ENCODE measurements at regions not wholly inside any gene's neighbourhood (a gene's known extent, or its start where the extent isn't known, plus 50 kb on each side); places are given as distances from the start of the nearest gene placed in this dataset.
A peak's percentile ranks its signal among the peaks of the same experiment; 100 is the strongest.

DNA sequence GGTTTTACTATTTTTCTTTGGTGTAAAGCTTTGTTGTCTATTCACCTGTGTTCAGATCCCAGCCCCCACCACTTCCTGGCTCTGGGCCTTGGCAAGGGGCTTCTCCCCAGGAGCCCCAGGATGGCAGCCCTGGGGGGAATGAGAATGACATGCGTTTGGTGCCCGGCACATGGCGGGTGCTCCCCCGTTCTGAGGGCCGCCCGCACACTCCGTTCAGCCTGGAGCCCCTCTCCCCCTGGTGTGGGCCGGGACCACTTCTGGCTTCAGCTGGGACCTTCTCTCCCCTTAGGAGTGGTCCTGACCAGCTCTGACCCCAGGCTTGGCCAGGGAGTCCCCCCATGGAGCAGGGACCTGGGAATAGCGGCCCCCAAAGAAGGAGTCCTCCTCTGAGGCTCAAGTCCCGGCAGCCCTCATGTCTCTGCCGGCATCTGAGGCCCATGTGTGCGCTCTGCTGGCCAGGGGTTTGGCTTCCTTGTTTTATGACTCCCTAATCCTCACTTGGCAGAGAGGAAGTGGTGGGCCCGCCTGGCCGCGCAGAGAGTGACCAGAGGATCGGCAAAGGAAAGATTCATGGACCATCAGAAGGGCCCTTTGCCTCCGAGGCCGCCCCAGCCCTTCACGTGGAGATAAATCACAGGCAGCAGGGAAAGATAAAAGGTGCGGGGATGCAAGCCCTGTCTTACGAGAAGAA lies 57.0 kb upstream of the LMX1B start:
- TF ChIP-seq EP300 (IDR thresholded peaks at IDR 0.05; ENCODE audit: borderline replicate concordance) (no peak), EGR1 (IDR thresholded peaks at IDR 0.05) (no peak), ZBTB7A (IDR thresholded peaks at IDR 0.05; ENCODE audit: low read depth) (no peak), TEAD4 (IDR thresholded peaks at IDR 0.05) (no peak)

DNA sequence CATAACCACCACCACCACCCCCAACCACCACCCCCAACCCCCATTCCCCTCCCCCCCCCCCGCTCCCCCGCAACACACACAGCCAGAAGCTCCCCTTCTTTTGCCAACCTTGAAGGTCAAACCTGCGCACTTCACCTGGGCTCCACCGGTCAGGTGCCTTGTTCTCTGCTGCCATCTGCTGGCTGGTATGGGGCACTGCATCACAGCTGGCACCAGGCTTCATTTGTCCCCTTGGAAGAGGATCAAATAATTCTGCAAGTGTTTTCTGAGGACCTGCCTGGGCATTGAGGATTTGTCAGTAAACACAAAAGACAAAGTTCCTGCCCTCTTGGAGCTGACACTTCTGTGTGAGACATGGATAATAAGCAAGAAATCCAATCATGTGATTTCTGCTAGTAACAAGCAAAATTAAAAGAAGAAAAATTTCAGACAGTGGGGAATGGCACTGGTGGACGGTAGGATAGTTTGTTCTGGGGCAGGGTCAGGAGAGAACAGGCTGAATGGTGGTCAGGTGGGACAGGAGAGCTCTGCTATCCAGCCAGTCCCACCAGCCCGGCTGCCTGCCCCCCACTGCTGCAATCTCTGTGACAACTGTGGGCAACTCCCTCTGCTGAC lies 55.6 kb upstream of the LMX1B start:
- TF ChIP-seq TAF1 (IDR thresholded peaks at IDR 0.05; ENCODE audit: low read depth) (no peak), EGR1 (IDR thresholded peaks at IDR 0.05) (no peak), RAD21 (IDR thresholded peaks at IDR 0.05; ENCODE audit: low read depth) (peak; percentile 95), TEAD4 (IDR thresholded peaks at IDR 0.05) (peak; percentile 90)
- TF ChIP-seq, protein P1, sequence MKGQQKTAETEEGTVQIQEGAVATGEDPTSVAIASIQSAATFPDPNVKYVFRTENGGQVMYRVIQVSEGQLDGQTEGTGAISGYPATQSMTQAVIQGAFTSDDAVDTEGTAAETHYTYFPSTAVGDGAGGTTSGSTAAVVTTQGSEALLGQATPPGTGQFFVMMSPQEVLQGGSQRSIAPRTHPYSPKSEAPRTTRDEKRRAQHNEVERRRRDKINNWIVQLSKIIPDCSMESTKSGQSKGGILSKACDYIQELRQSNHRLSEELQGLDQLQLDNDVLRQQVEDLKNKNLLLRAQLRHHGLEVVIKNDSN (IDR thresholded peaks at IDR 0.05), result peak; percentile 57

DNA sequence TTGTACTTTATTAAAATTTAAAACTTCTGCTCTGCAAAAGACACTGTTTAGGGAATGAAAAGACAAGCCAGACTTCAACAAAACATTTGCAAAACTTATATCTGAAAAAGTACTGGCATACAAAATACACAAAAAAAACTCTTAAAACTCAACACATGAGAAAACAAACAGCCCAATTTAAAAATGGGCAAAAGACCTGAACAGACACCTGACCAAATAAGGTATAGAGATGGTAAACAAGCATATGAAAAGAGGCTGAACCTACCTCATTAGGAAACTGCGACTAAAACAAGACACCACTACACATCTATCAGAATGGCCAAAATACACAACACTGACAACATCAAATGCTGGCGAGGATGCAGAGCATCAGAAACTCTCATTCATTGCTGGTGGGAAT lies 54.4 kb upstream of the LMX1B start:
- TF ChIP-seq CREB1 (IDR thresholded peaks at IDR 0.05; ENCODE audit: low read depth), result no peak
- TF ChIP-seq FOXM1 (IDR thresholded peaks at IDR 0.05; ENCODE audit: borderline replicate concordance, low read depth), result no peak
- TF ChIP-seq YY1 (IDR thresholded peaks at IDR 0.05; ENCODE audit: low read depth), result no peak
- no peak for TF ChIP-seq CEBPB (IDR thresholded peaks at IDR 0.05)
- no peak for TF ChIP-seq TCF12 (IDR thresholded peaks at IDR 0.05; ENCODE audit: low read depth)
- TF ChIP-seq, protein P2, sequence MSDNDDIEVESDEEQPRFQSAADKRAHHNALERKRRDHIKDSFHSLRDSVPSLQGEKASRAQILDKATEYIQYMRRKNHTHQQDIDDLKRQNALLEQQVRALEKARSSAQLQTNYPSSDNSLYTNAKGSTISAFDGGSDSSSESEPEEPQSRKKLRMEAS (IDR thresholded peaks at IDR 0.05), result no peak
- TF ChIP-seq, protein P1 (IDR thresholded peaks at IDR 0.05), result no peak
- no peak for TF ChIP-seq EP300 (IDR thresholded peaks at IDR 0.05; ENCODE audit: borderline replicate concordance)
- TF ChIP-seq, protein P3, sequence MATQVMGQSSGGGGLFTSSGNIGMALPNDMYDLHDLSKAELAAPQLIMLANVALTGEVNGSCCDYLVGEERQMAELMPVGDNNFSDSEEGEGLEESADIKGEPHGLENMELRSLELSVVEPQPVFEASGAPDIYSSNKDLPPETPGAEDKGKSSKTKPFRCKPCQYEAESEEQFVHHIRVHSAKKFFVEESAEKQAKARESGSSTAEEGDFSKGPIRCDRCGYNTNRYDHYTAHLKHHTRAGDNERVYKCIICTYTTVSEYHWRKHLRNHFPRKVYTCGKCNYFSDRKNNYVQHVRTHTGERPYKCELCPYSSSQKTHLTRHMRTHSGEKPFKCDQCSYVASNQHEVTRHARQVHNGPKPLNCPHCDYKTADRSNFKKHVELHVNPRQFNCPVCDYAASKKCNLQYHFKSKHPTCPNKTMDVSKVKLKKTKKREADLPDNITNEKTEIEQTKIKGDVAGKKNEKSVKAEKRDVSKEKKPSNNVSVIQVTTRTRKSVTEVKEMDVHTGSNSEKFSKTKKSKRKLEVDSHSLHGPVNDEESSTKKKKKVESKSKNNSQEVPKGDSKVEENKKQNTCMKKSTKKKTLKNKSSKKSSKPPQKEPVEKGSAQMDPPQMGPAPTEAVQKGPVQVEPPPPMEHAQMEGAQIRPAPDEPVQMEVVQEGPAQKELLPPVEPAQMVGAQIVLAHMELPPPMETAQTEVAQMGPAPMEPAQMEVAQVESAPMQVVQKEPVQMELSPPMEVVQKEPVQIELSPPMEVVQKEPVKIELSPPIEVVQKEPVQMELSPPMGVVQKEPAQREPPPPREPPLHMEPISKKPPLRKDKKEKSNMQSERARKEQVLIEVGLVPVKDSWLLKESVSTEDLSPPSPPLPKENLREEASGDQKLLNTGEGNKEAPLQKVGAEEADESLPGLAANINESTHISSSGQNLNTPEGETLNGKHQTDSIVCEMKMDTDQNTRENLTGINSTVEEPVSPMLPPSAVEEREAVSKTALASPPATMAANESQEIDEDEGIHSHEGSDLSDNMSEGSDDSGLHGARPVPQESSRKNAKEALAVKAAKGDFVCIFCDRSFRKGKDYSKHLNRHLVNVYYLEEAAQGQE (IDR thresholded peaks at IDR 0.05; ENCODE audit: low read depth), result no peak
- no peak for TF ChIP-seq ZBTB7A (IDR thresholded peaks at IDR 0.05; ENCODE audit: low read depth)
- TF ChIP-seq TEAD4 (IDR thresholded peaks at IDR 0.05), result no peak
- TF ChIP-seq TAF1 (IDR thresholded peaks at IDR 0.05; ENCODE audit: low read depth), result no peak
- TF ChIP-seq NFIC (IDR thresholded peaks at IDR 0.05), result no peak
- no peak for TF ChIP-seq EGR1 (IDR thresholded peaks at IDR 0.05)
- no peak for TF ChIP-seq RAD21 (IDR thresholded peaks at IDR 0.05; ENCODE audit: low read depth)

DNA sequence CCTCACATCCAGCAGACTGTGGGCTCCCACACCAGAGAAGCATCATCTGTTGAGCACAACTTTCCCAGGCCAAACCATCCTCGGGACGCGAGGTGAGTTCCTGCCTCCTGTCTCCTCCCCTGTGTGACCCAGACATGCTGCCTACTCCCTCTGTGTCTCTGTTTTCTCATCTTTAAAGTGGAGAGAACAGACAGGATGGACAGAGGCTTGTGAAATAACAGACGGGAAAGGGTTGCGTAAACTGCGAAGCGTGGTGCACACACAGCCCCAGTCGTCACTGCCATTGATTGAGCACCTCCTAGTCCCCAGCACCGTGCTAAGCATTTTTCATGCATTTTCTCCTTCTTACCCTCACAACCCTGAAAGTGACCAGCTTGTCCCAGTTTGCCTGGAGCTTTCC lies 52.1 kb upstream of the LMX1B start:
- TF ChIP-seq ZBTB7A (IDR thresholded peaks at IDR 0.05; ENCODE audit: low read depth) (no peak), CREB1 (IDR thresholded peaks at IDR 0.05; ENCODE audit: low read depth) (no peak), TCF12 (IDR thresholded peaks at IDR 0.05; ENCODE audit: low read depth) (no peak), TAF1 (IDR thresholded peaks at IDR 0.05; ENCODE audit: low read depth) (no peak), EP300 (IDR thresholded peaks at IDR 0.05; ENCODE audit: borderline replicate concordance) (no peak), CEBPB (IDR thresholded peaks at IDR 0.05) (no peak), RAD21 (IDR thresholded peaks at IDR 0.05; ENCODE audit: low read depth) (no peak), YY1 (IDR thresholded peaks at IDR 0.05; ENCODE audit: low read depth) (no peak), TEAD4 (IDR thresholded peaks at IDR 0.05) (no peak), EGR1 (IDR thresholded peaks at IDR 0.05) (no peak)
- TF ChIP-seq, protein P1 (IDR thresholded peaks at IDR 0.05), result no peak
- TF ChIP-seq, protein P2 (IDR thresholded peaks at IDR 0.05), result no peak

DNA sequence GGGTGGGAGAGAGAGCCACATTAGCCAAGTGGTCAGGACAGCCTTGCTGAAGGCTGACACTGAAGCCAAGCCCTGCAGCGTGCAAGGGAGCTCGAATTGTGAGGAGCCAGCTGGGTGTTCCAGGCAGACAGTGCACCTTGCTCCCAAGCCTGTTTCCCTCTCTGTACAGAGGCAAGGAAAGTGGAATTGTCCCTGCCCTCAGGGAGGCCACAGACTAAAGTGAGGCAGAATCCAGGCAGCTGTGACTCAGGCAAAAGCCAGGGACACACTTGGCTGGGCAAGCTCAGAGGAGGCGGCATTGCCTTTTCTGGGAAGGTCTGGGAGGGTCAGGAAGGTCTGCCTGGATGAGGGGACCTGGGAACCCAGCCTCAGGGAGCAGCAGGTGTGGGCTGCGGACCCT lies 50.2 kb upstream of the LMX1B start:
- TF ChIP-seq FOXM1 (IDR thresholded peaks at IDR 0.05; ENCODE audit: borderline replicate concordance, low read depth) (no peak), TAF1 (IDR thresholded peaks at IDR 0.05; ENCODE audit: low read depth) (no peak), RAD21 (IDR thresholded peaks at IDR 0.05; ENCODE audit: low read depth) (no peak), ZBTB7A (IDR thresholded peaks at IDR 0.05; ENCODE audit: low read depth) (no peak), CEBPB (IDR thresholded peaks at IDR 0.05) (no peak), EGR1 (IDR thresholded peaks at IDR 0.05) (no peak), NFIC (IDR thresholded peaks at IDR 0.05) (no peak)

Measured in Ishikawa (cell line).